OCI-LY1 (cell line): ENCODE measurements at regions not wholly inside any gene's neighbourhood (a gene's known extent, or its start where the extent isn't known, plus 50 kb on each side); places are given as distances from the start of the nearest gene placed in this dataset.

Source experiments
- EZH2 ChIP-seq: fragments of 200-600 bp; sonication (generic), shearing (Covaris generic); IDR thresholded peaks from 2 replicates; pipeline ENCODE4 v1.8.0; 2017; ENCODE audit warnings: borderline replicate concordance, mixed run types, mild to moderate bottlenecking, antibody characterized with exemption, low read length, moderate library complexity, mixed read lengths
- TF ChIP-seq, protein P1 (sequence below): fragments of 200-600 bp; sonication (generic), shearing (Covaris generic); IDR thresholded peaks from 2 replicates; pipeline ENCODE4 v1.5.1; 2017; ENCODE audit warnings: mild to moderate bottlenecking, antibody characterized with exemption, low read length, moderate library complexity, mixed read lengths

DNA sequence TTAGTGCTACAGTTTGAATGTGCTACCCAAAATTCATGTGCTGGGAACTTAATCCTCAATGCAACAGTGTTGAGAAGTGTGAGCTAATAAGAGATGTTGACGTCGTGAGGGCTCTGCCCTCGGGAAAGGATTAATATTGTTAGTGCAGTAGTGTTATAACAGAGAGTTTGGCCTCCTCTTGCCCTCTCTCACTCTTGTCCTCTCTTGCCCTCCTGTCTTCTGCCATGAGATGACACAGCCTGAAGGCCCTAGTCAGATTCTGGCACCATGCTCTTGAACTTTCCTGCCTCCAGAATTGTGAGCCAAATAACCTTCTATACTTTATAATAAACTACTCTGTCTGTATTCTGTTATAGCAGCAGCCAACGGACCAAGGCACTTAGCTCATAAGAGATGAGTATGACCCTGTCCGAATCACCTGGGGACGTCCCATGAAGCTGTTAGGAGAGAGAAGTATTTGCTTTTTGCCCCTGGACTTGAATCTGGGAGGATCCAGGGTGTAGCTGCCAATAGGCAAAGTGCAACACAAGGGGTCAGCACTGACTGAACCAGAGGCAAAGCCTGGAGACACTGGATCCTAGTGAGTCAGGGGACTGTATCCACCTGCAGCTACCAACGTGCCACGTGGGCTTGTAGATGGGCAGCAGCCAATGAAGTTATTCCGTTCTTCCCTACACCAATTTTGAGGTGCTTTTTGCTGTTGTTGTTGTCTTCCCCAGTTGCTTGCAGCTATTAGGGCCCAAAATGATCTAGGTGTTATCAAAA lies 233.7 kb downstream of the THBS2 start:
- TF ChIP-seq, protein P1, sequence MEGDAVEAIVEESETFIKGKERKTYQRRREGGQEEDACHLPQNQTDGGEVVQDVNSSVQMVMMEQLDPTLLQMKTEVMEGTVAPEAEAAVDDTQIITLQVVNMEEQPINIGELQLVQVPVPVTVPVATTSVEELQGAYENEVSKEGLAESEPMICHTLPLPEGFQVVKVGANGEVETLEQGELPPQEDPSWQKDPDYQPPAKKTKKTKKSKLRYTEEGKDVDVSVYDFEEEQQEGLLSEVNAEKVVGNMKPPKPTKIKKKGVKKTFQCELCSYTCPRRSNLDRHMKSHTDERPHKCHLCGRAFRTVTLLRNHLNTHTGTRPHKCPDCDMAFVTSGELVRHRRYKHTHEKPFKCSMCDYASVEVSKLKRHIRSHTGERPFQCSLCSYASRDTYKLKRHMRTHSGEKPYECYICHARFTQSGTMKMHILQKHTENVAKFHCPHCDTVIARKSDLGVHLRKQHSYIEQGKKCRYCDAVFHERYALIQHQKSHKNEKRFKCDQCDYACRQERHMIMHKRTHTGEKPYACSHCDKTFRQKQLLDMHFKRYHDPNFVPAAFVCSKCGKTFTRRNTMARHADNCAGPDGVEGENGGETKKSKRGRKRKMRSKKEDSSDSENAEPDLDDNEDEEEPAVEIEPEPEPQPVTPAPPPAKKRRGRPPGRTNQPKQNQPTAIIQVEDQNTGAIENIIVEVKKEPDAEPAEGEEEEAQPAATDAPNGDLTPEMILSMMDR: no peak
- no peak for TF ChIP-seq EZH2
